ENCODE measurements at regions not wholly inside any gene's neighbourhood (a gene's known extent, or its start where the extent isn't known, plus 50 kb on each side); places are given as distances from the start of the nearest gene placed in this dataset.

GRCh38 chr5:109484597-109484996, 74.8 kb upstream of the PJA2 start:
- no peak overlapping the region for H3K27ac ChIP-seq (replicated peaks)
- TF ChIP-seq CTCF (IDR thresholded peaks at IDR 0.05; ENCODE audit: insufficient read depth, low read length) (no peak), SPI1 (IDR thresholded peaks at IDR 0.05; ENCODE audit: borderline replicate concordance, low read depth) (no peak), GABPA (IDR thresholded peaks at IDR 0.05; ENCODE audit: low read depth) (no peak), POLR2AphosphoS5 (IDR thresholded peaks at IDR 0.05; ENCODE audit: low read depth) (no peak), REST (IDR thresholded peaks at IDR 0.05; ENCODE audit: insufficient replicate concordance, low read depth) (no peak)
- H3K27me3 ChIP-seq (ENCODE audit: insufficient read depth, poor library complexity, severe bottlenecking): no peaks in the 10 kb centered on the region
- no peak overlapping the region for H3K4me3 ChIP-seq (replicated peaks; ENCODE audit: insufficient read depth, low read length)
- DNase-seq (ENCODE audit: low read depth in 1 of 2, low spot score in 1 of 2): no peak

- H3K4me3 ChIP-seq (replicated peaks; ENCODE audit: insufficient read depth, low read length): no peak overlapping the region
- DNase-seq (ENCODE audit: low read depth in 1 of 2, low spot score in 1 of 2): no peak
- no peaks in the 10 kb centered on the region for H3K27me3 ChIP-seq (ENCODE audit: insufficient read depth, poor library complexity, severe bottlenecking)
- H3K27ac ChIP-seq (replicated peaks): no peak overlapping the region
- TF ChIP-seq SPI1 (IDR thresholded peaks at IDR 0.05; ENCODE audit: borderline replicate concordance, low read depth): no peak
- no peak for TF ChIP-seq GABPA (IDR thresholded peaks at IDR 0.05; ENCODE audit: low read depth)
- no peak for TF ChIP-seq CTCF (IDR thresholded peaks at IDR 0.05; ENCODE audit: insufficient read depth, low read length)
- no peak for TF ChIP-seq REST (IDR thresholded peaks at IDR 0.05; ENCODE audit: insufficient replicate concordance, low read depth)
- no peak for TF ChIP-seq POLR2AphosphoS5 (IDR thresholded peaks at IDR 0.05; ENCODE audit: low read depth)
These were observed 73.7 kb upstream of the PJA2 start for GRCh38 chr5:109483395-109483971.

GRCh38 chr5:109482748-109483147, 73.0 kb upstream of the PJA2 start:
- no peak for DNase-seq (ENCODE audit: low read depth in 1 of 2, low spot score in 1 of 2)
- no peaks in the 10 kb centered on the region for H3K27me3 ChIP-seq (ENCODE audit: insufficient read depth, poor library complexity, severe bottlenecking)
- no peak for TF ChIP-seq SPI1 (IDR thresholded peaks at IDR 0.05; ENCODE audit: borderline replicate concordance, low read depth)
- TF ChIP-seq REST (IDR thresholded peaks at IDR 0.05; ENCODE audit: insufficient replicate concordance, low read depth): no peak
- TF ChIP-seq POLR2AphosphoS5 (IDR thresholded peaks at IDR 0.05; ENCODE audit: low read depth): no peak
- TF ChIP-seq GABPA (IDR thresholded peaks at IDR 0.05; ENCODE audit: low read depth): no peak
- no peak for TF ChIP-seq CTCF (IDR thresholded peaks at IDR 0.05; ENCODE audit: insufficient read depth, low read length)
- H3K4me3 ChIP-seq (replicated peaks; ENCODE audit: insufficient read depth, low read length): no peak overlapping the region
- H3K27ac ChIP-seq (replicated peaks): no peak overlapping the region

Data from HL-60 (cell line).